NCI-H748 (cell line): ENCODE measurements at regions not wholly inside any gene's neighbourhood (a gene's known extent, or its start where the extent isn't known, plus 50 kb on each side); places are given as distances from the start of the nearest gene placed in this dataset.
A peak's percentile ranks its signal among the peaks of the same experiment; 100 is the strongest.

Experiments
- DNase-seq: peaks from one replicate; lab custom pipeline; 2025; ENCODE audit not compliant: unreplicated experiment; lab: John Stamatoyannopoulos, UW

GRCh38 chr18:57918601-57919000, 115.5 kb upstream of the ATP8B1 start:
- no peak for DNase-seq

GRCh38 chr18:57916684-57917083, 113.6 kb upstream of the ATP8B1 start:
- DNase-seq, result no peak

- peak; percentile 90 for DNase-seq
Observed at GRCh38 chr18:57915865-57916582, 112.9 kb upstream of the ATP8B1 start.

- DNase-seq, result peak; percentile 95
Observed at GRCh38 chr18:57915248-57915647, 112.1 kb upstream of the ATP8B1 start.

- no peak for DNase-seq
Observed at GRCh38 chr18:57913686-57914085, 110.6 kb upstream of the ATP8B1 start.

GRCh38 chr18:57910817-57911216, 107.7 kb upstream of the ATP8B1 start:
- peak; percentile 34 for DNase-seq

GRCh38 chr18:57910134-57910533, 107.0 kb upstream of the ATP8B1 start:
- no peak for DNase-seq

GRCh38 chr18:57909620-57910019, 106.5 kb upstream of the ATP8B1 start:
- no peak for DNase-seq

- DNase-seq, result no peak
Observed at GRCh38 chr18:57908092-57908491, 105.0 kb upstream of the ATP8B1 start.

GRCh38 chr18:57907550-57907949, 104.4 kb upstream of the ATP8B1 start:
- DNase-seq, result no peak

GRCh38 chr18:57906852-57907251, 103.7 kb upstream of the ATP8B1 start:
- no peak for DNase-seq

- no peak for DNase-seq
Observed at GRCh38 chr18:57904535-57904934, 101.4 kb upstream of the ATP8B1 start.

GRCh38 chr18:57902721-57903120, 99.6 kb upstream of the ATP8B1 start:
- DNase-seq, result no peak

GRCh38 chr18:57901825-57902589, 98.9 kb upstream of the ATP8B1 start:
- no peak for DNase-seq

- DNase-seq, result no peak
Observed at GRCh38 chr18:57900906-57901435, 97.9 kb upstream of the ATP8B1 start.

- DNase-seq, result peak; percentile 65
Observed at GRCh38 chr18:57898506-57899124, 95.5 kb upstream of the ATP8B1 start.

- no peak for DNase-seq
Observed at GRCh38 chr18:57895182-57895581, 92.1 kb upstream of the ATP8B1 start.

- DNase-seq, result no peak
Observed at GRCh38 chr18:57891707-57892391, 88.7 kb upstream of the ATP8B1 start.

- no peak for DNase-seq
Observed at GRCh38 chr18:57890266-57890665, 87.2 kb upstream of the ATP8B1 start.

GRCh38 chr18:57889841-57890240, 86.7 kb upstream of the ATP8B1 start:
- DNase-seq, result no peak
